ENCODE measurements at regions not wholly inside any gene's neighbourhood (a gene's known extent, or its start where the extent isn't known, plus 50 kb on each side); places are given as distances from the start of the nearest gene placed in this dataset.
A peak's percentile ranks its signal among the peaks of the same experiment; 100 is the strongest.

GRCh38 chr16:25488435-25488834 is 203.3 kb upstream of the HS3ST4 start:
- no peak for TF ChIP-seq CTCF (conservative IDR thresholded peaks at IDR 0.05)
- peaks cover 19% of the 10 kb centered on the region for H3K9me3 Mint-ChIP-seq
- peak overlapping the region; percentile 50 for H3K27ac Mint-ChIP-seq (ENCODE audit: unreplicated experiment)
- H3K4me3 Mint-ChIP-seq: no peak overlapping the region
- peaks cover 2% of the 10 kb centered on the region for H3K36me3 Mint-ChIP-seq (ENCODE audit: low read depth)
- no peaks in the 10 kb centered on the region for H3K4me1 Mint-ChIP-seq
- no peak for DNase-seq (ENCODE audit: low read depth, low spot score)
- H3K27me3 Mint-ChIP-seq (ENCODE audit: low read depth): peaks cover 17% of the 10 kb centered on the region

GRCh38 chr16:25487888-25488287 is 203.9 kb upstream of the HS3ST4 start:
- peaks cover 19% of the 10 kb centered on the region for H3K9me3 Mint-ChIP-seq
- H3K4me1 Mint-ChIP-seq: no peaks in the 10 kb centered on the region
- H3K36me3 Mint-ChIP-seq (ENCODE audit: low read depth): peaks cover 2% of the 10 kb centered on the region
- no peak overlapping the region for H3K27ac Mint-ChIP-seq (ENCODE audit: unreplicated experiment)
- no peak for TF ChIP-seq CTCF (conservative IDR thresholded peaks at IDR 0.05)
- H3K4me3 Mint-ChIP-seq: no peak overlapping the region
- no peak for DNase-seq (ENCODE audit: low read depth, low spot score)
- peaks cover 22% of the 10 kb centered on the region for H3K27me3 Mint-ChIP-seq (ENCODE audit: low read depth)

GRCh38 chr16:25481636-25482035 is 210.1 kb upstream of the HS3ST4 start:
- TF ChIP-seq CTCF (conservative IDR thresholded peaks at IDR 0.05): no peak
- no peak for DNase-seq (ENCODE audit: low read depth, low spot score)
- Mint-ChIP-seq H3K36me3 (ENCODE audit: low read depth) (no peaks in the 10 kb centered on the region), H3K27ac (ENCODE audit: unreplicated experiment) (no peak overlapping the region), H3K4me1 (no peaks in the 10 kb centered on the region), H3K27me3 (ENCODE audit: low read depth) (peaks cover 24% of the 10 kb centered on the region), H3K4me3 (no peak overlapping the region), H3K9me3 (peaks cover 3% of the 10 kb centered on the region)

GRCh38 chr16:25478476-25478875 is 213.3 kb upstream of the HS3ST4 start:
- no peaks in the 10 kb centered on the region for H3K9me3 Mint-ChIP-seq
- no peak overlapping the region for H3K27ac Mint-ChIP-seq (ENCODE audit: unreplicated experiment)
- no peak for TF ChIP-seq CTCF (conservative IDR thresholded peaks at IDR 0.05)
- H3K36me3 Mint-ChIP-seq (ENCODE audit: low read depth): no peaks in the 10 kb centered on the region
- H3K4me3 Mint-ChIP-seq: no peak overlapping the region
- no peak for DNase-seq (ENCODE audit: low read depth, low spot score)
- no peaks in the 10 kb centered on the region for H3K4me1 Mint-ChIP-seq
- peaks cover 7% of the 10 kb centered on the region for H3K27me3 Mint-ChIP-seq (ENCODE audit: low read depth)

GRCh38 chr16:25464058-25464457 is 206.4 kb upstream of the ZKSCAN2 start:
- Mint-ChIP-seq H3K9me3 (no peaks in the 10 kb centered on the region), H3K27me3 (ENCODE audit: low read depth) (no peaks in the 10 kb centered on the region), H3K27ac (ENCODE audit: unreplicated experiment) (no peak overlapping the region), H3K4me1 (no peaks in the 10 kb centered on the region), H3K4me3 (no peak overlapping the region), H3K36me3 (ENCODE audit: low read depth) (no peaks in the 10 kb centered on the region)
- DNase-seq (ENCODE audit: low read depth, low spot score): no peak
- no peak for TF ChIP-seq CTCF (conservative IDR thresholded peaks at IDR 0.05)

GRCh38 chr16:25449802-25450201 is 192.2 kb upstream of the ZKSCAN2 start:
- Mint-ChIP-seq H3K4me3 (no peak overlapping the region), H3K36me3 (ENCODE audit: low read depth) (peaks cover 3% of the 10 kb centered on the region), H3K27ac (ENCODE audit: unreplicated experiment) (no peak overlapping the region), H3K9me3 (peaks cover 7% of the 10 kb centered on the region), H3K27me3 (ENCODE audit: low read depth) (peaks cover 5% of the 10 kb centered on the region), H3K4me1 (no peaks in the 10 kb centered on the region)
- no peak for DNase-seq (ENCODE audit: low read depth, low spot score)
- no peak for TF ChIP-seq CTCF (conservative IDR thresholded peaks at IDR 0.05)
